Ammon's horn (tissue), 1 donor: ENCODE measurements at regions not wholly inside any gene's neighbourhood (a gene's known extent, or its start where the extent isn't known, plus 50 kb on each side); places are given as distances from the start of the nearest gene placed in this dataset.
"Not testable (repeated sequence)": the region's sequence is repeated elsewhere in the genome, so short reads cannot be mapped to it uniquely, and the experiment has no call there.

Experiments used
- DNase-seq: peaks from one replicate; pipeline ENCODE4 v3.0.0-alpha.2; 2016; ENCODE audit warnings: low spot score

- peak; percentile 60 for DNase-seq
These were observed 391.4 kb downstream of the TNS3 start for GRCh38 chr7:47190462-47190861.

GRCh38 chr7:47188653-47189315 lies 393.1 kb downstream of the TNS3 start:
- DNase-seq, result no peak

GRCh38 chr7:47188136-47188535 lies 393.8 kb downstream of the TNS3 start:
- DNase-seq, result no peak

- DNase-seq, result peak; percentile 60
These were observed 395.6 kb downstream of the TNS3 start for GRCh38 chr7:47186316-47186715.

- no peak for DNase-seq
These were observed 396.1 kb downstream of the TNS3 start for GRCh38 chr7:47185839-47186238.

GRCh38 chr7:47185170-47185569 lies 396.7 kb downstream of the TNS3 start:
- no peak for DNase-seq

- peak; percentile 52 for DNase-seq
These were observed 397.9 kb downstream of the TNS3 start for GRCh38 chr7:47183862-47184590.

- DNase-seq, result peak; percentile 52
These were observed 400.1 kb downstream of the TNS3 start for GRCh38 chr7:47181746-47182361.

- no peak for DNase-seq
These were observed 401.4 kb downstream of the TNS3 start for GRCh38 chr7:47180516-47180826.

- DNase-seq, result peak; percentile 79
These were observed 401.9 kb downstream of the TNS3 start for GRCh38 chr7:47179812-47180515.

- DNase-seq, result not testable (repeated sequence)
These were observed 409.0 kb downstream of the TNS3 start for GRCh38 chr7:47172602-47173539.

GRCh38 chr7:47170516-47170915 lies 411.4 kb downstream of the TNS3 start:
- DNase-seq, result no peak

- no peak for DNase-seq
These were observed 427.1 kb downstream of the TNS3 start for GRCh38 chr7:47154791-47155190.

- no peak for DNase-seq
These were observed 428.3 kb downstream of the TNS3 start for GRCh38 chr7:47153576-47153975.

GRCh38 chr7:47153058-47153457 lies 428.9 kb downstream of the TNS3 start:
- DNase-seq, result no peak

- no peak for DNase-seq
These were observed 429.6 kb downstream of the TNS3 start for GRCh38 chr7:47152307-47152706.

GRCh38 chr7:47150497-47151260 lies 431.2 kb downstream of the TNS3 start:
- no peak for DNase-seq

- DNase-seq, result no peak
These were observed 431.9 kb downstream of the TNS3 start for GRCh38 chr7:47149971-47150370.

GRCh38 chr7:47149208-47149839 lies 432.6 kb downstream of the TNS3 start:
- DNase-seq, result no peak

GRCh38 chr7:47148536-47149207 lies 433.2 kb downstream of the TNS3 start:
- DNase-seq, result no peak
